Left ventricle myocardium inferior (tissue), 1 donor: ENCODE measurements at regions not wholly inside any gene's neighbourhood (a gene's known extent, or its start where the extent isn't known, plus 50 kb on each side); places are given as distances from the start of the nearest gene placed in this dataset.

Experiments
- DNase-seq: peaks from one replicate; pipeline ENCODE4 v3.0.0-alpha.2; 2020
- H3K27ac ChIP-seq: fragments of 200-600 bp; replicated peaks from 2 replicates; pipeline ENCODE4 v1.8.0; 2021
- H3K27me3 ChIP-seq: fragments of 200-600 bp; 2 replicates; pipeline ENCODE4 v1.8.0; 2021; ENCODE audit warnings: low read depth
- H3K36me3 ChIP-seq: fragments of 200-600 bp; 2 replicates; pipeline ENCODE4 v1.8.0; 2021
- H3K4me1 ChIP-seq: fragments of 200-600 bp; 2 replicates; pipeline ENCODE4 v1.8.0; 2021
- H3K4me3 ChIP-seq: fragments of 200-600 bp; 2 replicates; pipeline ENCODE4 v1.8.0; 2021; ENCODE audit warnings: mild to moderate bottlenecking, moderate library complexity
- H3K9me3 ChIP-seq: fragments of 200-600 bp; replicated peaks from 2 replicates; pipeline ENCODE4 v1.8.0; 2021
- intact Hi-C: fragments of 100-400 bp; cut with micrococcal nuclease; formaldehyde crosslinking; loops from one replicate; pipeline ENCODE4 v1.11.0; 2022
- TF ChIP-seq, protein P1 (sequence below): fragments of 200-600 bp; IDR thresholded peaks from 2 replicates; pipeline ENCODE4 v1.8.0; 2021; ENCODE audit warnings: antibody characterized with exemption, mild to moderate bottlenecking, borderline replicate concordance
- donor health status: DM: no; HTN: yes; CAD: no; lungs with severe emphysema.

DNA sequence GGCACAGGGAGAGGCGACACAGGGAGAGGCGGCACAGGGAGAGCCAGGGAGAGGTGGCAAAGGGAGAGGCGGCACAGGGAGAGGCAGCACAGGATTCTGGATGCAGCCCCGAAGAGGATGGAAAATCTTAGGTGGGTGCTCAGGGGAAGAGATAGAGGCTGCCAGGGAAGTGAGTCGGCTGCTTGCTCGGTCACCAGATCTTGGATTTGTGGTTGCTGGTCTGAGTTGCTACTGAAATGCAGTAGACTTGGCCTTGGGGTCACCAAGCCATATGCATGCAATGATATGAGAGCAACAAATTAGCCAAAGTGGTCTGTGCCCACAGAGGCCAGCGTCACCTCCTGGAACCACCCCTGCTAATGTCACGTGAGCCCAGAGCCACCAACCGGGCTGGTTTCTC is 117.2 kb upstream of the SALL3 start:
- Histone ChIP-seq H3K4me3 (no peak overlapping the region), H3K27me3 (peaks cover 70% of the 10 kb centered on the region), H3K27ac (no peak overlapping the region), H3K9me3 (no peaks in the 10 kb centered on the region), H3K4me1 (no peaks in the 10 kb centered on the region), H3K36me3 (no peaks in the 10 kb centered on the region)
- DNase-seq = no peak
- intact Hi-C loops = no loop called here
- TF ChIP-seq, protein P1, sequence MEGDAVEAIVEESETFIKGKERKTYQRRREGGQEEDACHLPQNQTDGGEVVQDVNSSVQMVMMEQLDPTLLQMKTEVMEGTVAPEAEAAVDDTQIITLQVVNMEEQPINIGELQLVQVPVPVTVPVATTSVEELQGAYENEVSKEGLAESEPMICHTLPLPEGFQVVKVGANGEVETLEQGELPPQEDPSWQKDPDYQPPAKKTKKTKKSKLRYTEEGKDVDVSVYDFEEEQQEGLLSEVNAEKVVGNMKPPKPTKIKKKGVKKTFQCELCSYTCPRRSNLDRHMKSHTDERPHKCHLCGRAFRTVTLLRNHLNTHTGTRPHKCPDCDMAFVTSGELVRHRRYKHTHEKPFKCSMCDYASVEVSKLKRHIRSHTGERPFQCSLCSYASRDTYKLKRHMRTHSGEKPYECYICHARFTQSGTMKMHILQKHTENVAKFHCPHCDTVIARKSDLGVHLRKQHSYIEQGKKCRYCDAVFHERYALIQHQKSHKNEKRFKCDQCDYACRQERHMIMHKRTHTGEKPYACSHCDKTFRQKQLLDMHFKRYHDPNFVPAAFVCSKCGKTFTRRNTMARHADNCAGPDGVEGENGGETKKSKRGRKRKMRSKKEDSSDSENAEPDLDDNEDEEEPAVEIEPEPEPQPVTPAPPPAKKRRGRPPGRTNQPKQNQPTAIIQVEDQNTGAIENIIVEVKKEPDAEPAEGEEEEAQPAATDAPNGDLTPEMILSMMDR = no peak

DNA sequence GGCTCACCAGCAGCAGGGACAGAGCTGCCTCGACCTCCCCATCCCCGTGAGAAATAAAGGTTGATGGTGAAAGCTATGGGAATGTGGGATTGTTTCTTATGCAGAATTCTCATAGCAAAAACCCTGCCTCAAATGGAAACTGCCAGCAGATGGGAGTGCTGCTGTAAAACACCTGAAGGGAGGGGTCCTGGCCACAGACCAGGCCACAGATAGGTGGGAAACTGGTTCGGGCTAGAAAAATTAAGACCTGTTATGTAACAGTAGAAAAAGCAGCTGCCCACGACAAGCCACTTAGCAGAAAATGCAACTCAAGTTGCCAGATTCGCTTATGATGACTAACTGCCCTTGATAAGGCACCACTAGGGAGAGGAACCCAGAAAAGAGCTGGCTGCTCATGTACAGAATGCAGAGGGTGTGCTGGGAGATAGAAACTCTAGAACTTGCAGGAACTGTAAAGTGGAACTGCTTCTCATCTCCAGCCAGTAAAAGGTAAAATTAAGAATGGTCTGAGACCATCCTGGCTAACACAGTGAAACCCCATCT is 114.5 kb upstream of the SALL3 start:
- intact Hi-C loops = no loop called here
- Histone ChIP-seq H3K4me1 (no peaks in the 10 kb centered on the region), H3K36me3 (no peaks in the 10 kb centered on the region), H3K4me3 (no peak overlapping the region), H3K27ac (no peak overlapping the region), H3K9me3 (no peaks in the 10 kb centered on the region), H3K27me3 (peaks cover 85% of the 10 kb centered on the region)
- DNase-seq = no peak
- TF ChIP-seq, protein P1 = no peak

- H3K4me3 ChIP-seq = no peak overlapping the region
- intact Hi-C loops = no loop called here
- DNase-seq = no peak
Observed at GRCh38 chr18:78865771-78866310, 113.8 kb upstream of the SALL3 start.

GRCh38 chr18:78867131-78867530 is 112.5 kb upstream of the SALL3 start:
- H3K4me3 ChIP-seq = no peak overlapping the region
- H3K4me1 ChIP-seq = no peaks in the 10 kb centered on the region
- no peaks in the 10 kb centered on the region for H3K36me3 ChIP-seq
- no peaks in the 10 kb centered on the region for H3K9me3 ChIP-seq
- intact Hi-C loops = no loop called here
- H3K27me3 ChIP-seq = peaks cover 78% of the 10 kb centered on the region
- H3K27ac ChIP-seq = no peak overlapping the region
- no peak for DNase-seq
- TF ChIP-seq, protein P1 = no peak

More at GRCh38 chr18:78865771-78866310, 113.8 kb upstream of the SALL3 start:
- H3K36me3 ChIP-seq = no peaks in the 10 kb centered on the region
- H3K9me3 ChIP-seq = no peaks in the 10 kb centered on the region
- peaks cover 85% of the 10 kb centered on the region for H3K27me3 ChIP-seq
- TF ChIP-seq, protein P1 = no peak
- H3K4me1 ChIP-seq = no peaks in the 10 kb centered on the region
- no peak overlapping the region for H3K27ac ChIP-seq

DNA sequence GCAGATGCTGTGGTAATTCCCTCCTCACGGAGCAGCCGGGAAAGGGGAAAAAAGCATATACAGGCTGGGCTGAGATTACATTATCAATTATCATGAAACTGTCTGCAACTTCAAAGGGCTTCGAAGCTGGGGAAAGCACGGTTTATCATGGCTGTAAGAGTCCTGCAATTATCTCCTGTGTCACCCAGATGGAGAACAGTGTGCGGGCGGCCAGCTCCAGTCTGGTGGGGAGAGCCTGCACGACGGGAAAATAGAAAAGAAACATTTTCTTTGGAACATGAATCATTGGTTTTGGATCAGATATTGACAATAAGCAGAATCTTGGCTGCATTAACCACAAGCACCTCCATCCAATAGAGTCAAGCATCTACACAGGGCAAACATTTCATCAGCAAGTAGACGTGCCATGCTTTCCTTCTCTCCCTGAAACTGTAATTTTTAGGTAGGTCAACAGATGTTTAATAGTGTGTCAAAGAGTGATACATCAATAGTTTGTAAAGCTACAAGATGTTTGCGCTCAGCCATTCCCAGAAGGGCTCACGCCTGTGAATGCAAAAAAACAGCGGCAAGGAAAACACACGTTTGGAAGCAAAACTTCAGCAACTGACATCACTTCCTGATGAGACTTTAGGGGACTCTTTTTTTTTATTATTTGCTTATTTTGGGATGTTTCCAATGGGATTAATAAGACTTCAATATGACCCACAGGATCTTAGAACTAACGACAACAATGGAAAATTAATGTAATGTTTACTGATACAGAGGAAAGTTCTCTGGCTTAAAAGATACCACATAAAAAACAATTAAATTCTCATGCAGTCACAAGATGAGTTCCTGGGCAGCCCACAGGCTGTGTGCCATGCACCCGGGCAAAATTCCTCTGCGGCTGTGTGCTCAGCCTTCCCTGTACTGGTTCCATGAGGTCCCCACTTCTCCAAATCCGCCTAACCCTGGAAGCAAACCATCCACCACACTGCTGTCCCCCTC is 111.0 kb upstream of the SALL3 start:
- intact Hi-C loops = no loop called here
- H3K27me3 ChIP-seq = peaks cover 73% of the 10 kb centered on the region

More for the DNA sequence above, 111.0 kb upstream of the SALL3 start:
- H3K36me3 ChIP-seq = no peaks in the 10 kb centered on the region
- TF ChIP-seq, protein P1 = no peak
- peak overlapping the region; percentile 49 for H3K27ac ChIP-seq
- no peak overlapping the region for H3K4me3 ChIP-seq
- no peaks in the 10 kb centered on the region for H3K9me3 ChIP-seq
- H3K4me1 ChIP-seq = no peaks in the 10 kb centered on the region
- no peak for DNase-seq
